Thyroid gland (tissue), 4 donors: ENCODE measurements at regions not wholly inside any gene's neighbourhood (a gene's known extent, or its start where the extent isn't known, plus 50 kb on each side); places are given as distances from the start of the nearest gene placed in this dataset.

Experiments used
- DNase-seq, 2 donors: peaks; one replicate each; pipeline ENCODE4 v3.0.0-alpha.2; 2019
- H3K27ac ChIP-seq, 3 donors: fragments of 200-600 bp; sonication (generic); 1 replicate in 2 of 3; 2 replicates in 1 of 3; pipeline ENCODE4 v1.5.1; 2016 to 2019; ENCODE audit warnings: mild to moderate bottlenecking in 1 of 3, moderate library complexity in 1 of 3
- H3K27me3 ChIP-seq: fragments of 200-600 bp; sonication (generic); one replicate; pipeline ENCODE4 v1.5.1; 2019
- H3K36me3 ChIP-seq, 2 donors: fragments of 200-600 bp; sonication (generic); one replicate each; pipeline ENCODE4 v1.5.1; 2016 to 2019
- H3K4me1 ChIP-seq, 2 donors: fragments of 200-600 bp; sonication (generic); one replicate each; pipeline ENCODE4 v1.5.1; 2017 to 2019
- H3K4me3 ChIP-seq, 3 donors: fragments of 200-600 bp; sonication (generic); replicated peaks in 1 of 3; 1 replicate in 2 of 3; 2 replicates in 1 of 3; pipeline ENCODE4 v1.5.1; 2016; ENCODE audit warnings: mild to moderate bottlenecking in 1 of 3
- H3K9me3 ChIP-seq: fragments of 200-600 bp; sonication (generic); one replicate; pipeline ENCODE4 v1.5.1; 2017
- CTCF ChIP-seq, 6 experiments: fragments of 200-600 bp in 3 of 6; fragments of 450-650 bp in 3 of 6; sonication (generic) in 3 of 6; IDR thresholded peaks; one replicate each; pipeline ENCODE4 v1.5.1; 2016 to 2019; ENCODE audit warnings: antibody characterized with exemption in 6 of 6, mild to moderate bottlenecking in 2 of 6, inconsistent platforms in 1 of 6, moderate library complexity in 1 of 6
- POLR2A ChIP-seq, 2 donors: fragments of 450-650 bp; IDR thresholded peaks; one replicate each; pipeline ENCODE4 v1.6.1; 2017; ENCODE audit warnings: antibody characterized with exemption in 2 of 2, mild to moderate bottlenecking in 2 of 2, moderate library complexity in 1 of 2
- WGBS, 2 donors: methylation state at CpG; one replicate each; pipeline ENCODE4 v1.1.5; 2017; 5-methylcytosine and 5-hydroxymethylcytosine counted together
- intact Hi-C: fragments of 100-400 bp; cut with DNase I; formaldehyde crosslinking; loops from one replicate; pipeline ENCODE4 v1.15.1; 2023

DNA sequence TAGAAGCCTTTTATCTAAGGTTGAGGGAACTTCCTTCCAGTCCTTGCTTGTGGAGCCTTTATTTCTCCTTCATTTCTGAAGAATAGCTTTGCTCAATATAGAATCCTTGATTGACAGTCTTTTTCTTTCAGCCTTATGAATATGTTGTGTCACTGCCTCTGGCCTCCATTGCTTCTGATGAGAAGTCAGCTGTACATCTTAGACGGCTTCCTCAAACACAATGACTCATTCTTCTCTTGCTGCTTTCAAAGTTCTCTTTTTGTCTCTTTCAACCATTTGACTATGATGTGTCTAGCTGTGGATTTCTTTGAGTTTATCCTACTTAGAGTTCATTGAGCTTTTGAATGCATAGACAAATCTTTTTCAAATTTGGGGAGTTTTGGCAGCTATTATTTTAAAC, 893.2 kb downstream of the BRD1 start:
- Histone ChIP-seq H3K4me1 (no peaks in the 10 kb centered on the region), H3K9me3 (no peaks in the 10 kb centered on the region), H3K36me3 (no peaks in the 10 kb centered on the region), H3K27me3 (no peaks in the 10 kb centered on the region), H3K27ac (no peak overlapping the region), H3K4me3 (no peak overlapping the region)
- 81 to 90% methylated on average over 1 of the region's 1 CpG for WGBS, 2 donors
- no peak for DNase-seq
- TF ChIP-seq POLR2A (IDR thresholded peaks at IDR 0.05): no peak
- TF ChIP-seq CTCF (IDR thresholded peaks at IDR 0.05): no peak
- intact Hi-C loops: no loop called here

GRCh38 chr22:48931452-48931851, 896.2 kb downstream of the BRD1 start:
- no peak for DNase-seq
- H3K36me3 ChIP-seq: no peaks in the 10 kb centered on the region
- no peaks in the 10 kb centered on the region for H3K9me3 ChIP-seq
- no peak overlapping the region for H3K4me3 ChIP-seq
- no peak overlapping the region for H3K27ac ChIP-seq
- TF ChIP-seq POLR2A (IDR thresholded peaks at IDR 0.05) (no peak), CTCF (IDR thresholded peaks at IDR 0.05) (no peak)
- intact Hi-C loops: no loop called here
- WGBS, 2 donors: 77 to 87% methylated on average over 6 of the region's 6 CpGs
- H3K4me1 ChIP-seq: no peaks in the 10 kb centered on the region
- no peaks in the 10 kb centered on the region for H3K27me3 ChIP-seq

GRCh38 chr22:48929276-48929790, 898.3 kb downstream of the BRD1 start:
- WGBS, 2 donors: 64 to 73% methylated on average over 8 to 10 of the region's 10 CpGs
- Histone ChIP-seq H3K4me3 (no peak overlapping the region), H3K27me3 (no peaks in the 10 kb centered on the region), H3K36me3 (no peaks in the 10 kb centered on the region), H3K9me3 (no peaks in the 10 kb centered on the region), H3K4me1 (no peaks in the 10 kb centered on the region), H3K27ac (no peak overlapping the region)
- TF ChIP-seq POLR2A (IDR thresholded peaks at IDR 0.05): no peak
- no peak for TF ChIP-seq CTCF (IDR thresholded peaks at IDR 0.05)
- no peak for DNase-seq
- intact Hi-C loops: no loop called here

DNA sequence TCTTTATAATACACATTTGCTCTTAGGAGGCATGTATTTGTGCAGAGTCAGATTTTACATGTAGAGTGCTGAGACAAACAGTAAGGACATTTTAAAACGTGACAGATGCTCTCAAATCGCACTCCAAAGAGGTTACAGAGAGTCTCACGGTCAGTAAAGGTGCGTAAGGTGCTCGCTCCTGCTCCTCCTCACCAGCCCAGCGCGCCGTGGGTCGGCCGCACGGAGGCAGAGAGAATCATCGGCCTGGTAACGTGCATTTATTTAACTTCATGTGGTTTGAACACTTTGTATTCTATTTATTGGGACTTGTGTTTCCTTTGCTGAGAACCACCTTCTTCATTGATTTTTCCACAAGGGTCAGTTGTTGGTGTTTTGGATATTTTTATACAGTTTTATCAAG, 900.1 kb downstream of the BRD1 start:
- H3K36me3 ChIP-seq: no peaks in the 10 kb centered on the region
- intact Hi-C loops: no loop called here
- H3K27ac ChIP-seq: no peak overlapping the region
- WGBS, 2 donors: 86 to 87% methylated on average over 13 of the region's 13 CpGs
- H3K4me3 ChIP-seq: no peak overlapping the region
- no peaks in the 10 kb centered on the region for H3K9me3 ChIP-seq
- TF ChIP-seq POLR2A (IDR thresholded peaks at IDR 0.05): no peak
- TF ChIP-seq CTCF (IDR thresholded peaks at IDR 0.05): no peak
- H3K4me1 ChIP-seq: no peaks in the 10 kb centered on the region
- no peak for DNase-seq
- no peaks in the 10 kb centered on the region for H3K27me3 ChIP-seq

DNA sequence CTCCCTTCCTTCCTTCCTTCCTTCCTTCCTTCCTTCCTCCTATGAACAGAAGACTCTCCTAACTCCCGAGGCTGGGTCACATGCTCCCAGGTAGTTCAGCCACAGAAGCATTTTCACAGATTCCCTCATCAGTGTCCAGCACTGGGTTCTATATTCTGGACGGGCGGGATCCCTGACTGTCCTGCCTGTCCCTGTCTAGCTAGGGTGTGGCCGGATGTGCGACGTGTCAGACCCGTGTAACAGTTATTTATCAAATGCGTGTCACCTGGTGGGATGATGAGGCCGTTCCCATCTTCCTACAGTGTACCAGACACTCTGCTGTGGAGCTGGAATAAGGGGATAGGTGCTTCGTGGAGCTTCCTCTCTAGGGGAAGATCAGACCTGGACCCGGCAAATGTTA, 901.0 kb downstream of the BRD1 start:
- Histone ChIP-seq H3K9me3 (no peaks in the 10 kb centered on the region), H3K27ac (no peak overlapping the region), H3K4me1 (no peaks in the 10 kb centered on the region), H3K36me3 (no peaks in the 10 kb centered on the region), H3K27me3 (no peaks in the 10 kb centered on the region), H3K4me3 (no peak overlapping the region)
- intact Hi-C loops: no loop called here
- WGBS, 2 donors: 76 to 77% methylated on average over 11 of the region's 11 CpGs
- TF ChIP-seq CTCF (IDR thresholded peaks at IDR 0.05) (no peak), POLR2A (IDR thresholded peaks at IDR 0.05) (no peak)
- no peak for DNase-seq
